Panc1 (cell line): ENCODE measurements at regions not wholly inside any gene's neighbourhood (a gene's known extent, or its start where the extent isn't known, plus 50 kb on each side); places are given as distances from the start of the nearest gene placed in this dataset.
"Not testable (repeated sequence)": the region's sequence is repeated elsewhere in the genome, so short reads cannot be mapped to it uniquely, and the experiment has no call there.

Experiments used
- ATAC-seq: fragments of 200-7000 bp; cut with Tn5 transposase; 2 replicates; pipeline ENCODE4 v1.9.1; 2020; ENCODE audit warnings: mild to moderate bottlenecking, moderate library complexity
- BruUV-seq: library from RNA; stranded (reverse); fragments of 400-500 nt; replicated peaks from 2 replicates; lab custom pipeline; 2021; lab: Mats Ljungman, UMichigan
- CTCF ChIA-PET: fragments of 300-600 bp; sonication (Branson Sonifier 250); formaldehyde crosslinking; loops from one replicate; lab custom pipeline; 2022; ENCODE audit warnings: antibody characterized with exemption; lab: Charles Lee
- POLR2A ChIA-PET: fragments of 300-600 bp; sonication (Branson Sonifier 250); formaldehyde crosslinking; loops from one replicate; lab custom pipeline; 2022; ENCODE audit warnings: antibody characterized with exemption; lab: Charles Lee
- DNase-seq: peaks from one replicate; pipeline ENCODE4 v3.0.0-alpha.2; 2010; ENCODE audit warnings: low read depth, low spot score
- H3K27ac ChIP-seq: 2 replicates; pipeline ENCODE4 v1.5.1; 2011; ENCODE audit warnings: mild to moderate bottlenecking, low read length, inconsistent platforms
- H3K27me3 ChIP-seq: fragments of 200-500 bp; sonication (Bioruptor generic); 2 replicates; pipeline ENCODE4 v1.6.0; 2014; ENCODE audit warnings: low read length, inconsistent platforms; ENCODE audit not compliant: control insufficient read depth, insufficient read depth
- H3K36me3 ChIP-seq: fragments of 200-500 bp; sonication (Bioruptor generic); 2 replicates; pipeline ENCODE4 v1.5.1; 2014; ENCODE audit warnings: inconsistent platforms, mild to moderate bottlenecking, low read length, moderate library complexity; ENCODE audit not compliant: control insufficient read depth, insufficient read depth
- H3K4me1 ChIP-seq: 2 replicates; pipeline ENCODE4 v1.5.1; 2011; ENCODE audit warnings: inconsistent platforms, mild to moderate bottlenecking, low read length, moderate library complexity; ENCODE audit not compliant: control insufficient read depth, insufficient read depth
- H3K4me3 ChIP-seq, 2 experiments: 2 replicates each; pipeline ENCODE4 v1.5.1; 2011 to 2012; ENCODE audit warnings: low read depth in 2 of 2, low read length in 2 of 2, mild to moderate bottlenecking in 2 of 2, inconsistent platforms in 1 of 2, moderate library complexity in 1 of 2
- H3K9me3 ChIP-seq: fragments of 200-500 bp; sonication (Bioruptor generic); 2 replicates; pipeline ENCODE4 v1.5.1; 2014; ENCODE audit warnings: low read depth, mild to moderate bottlenecking, inconsistent platforms, low read length, moderate library complexity; ENCODE audit not compliant: control insufficient read depth, insufficient read depth
- POLR2AphosphoS5 ChIP-seq: IDR thresholded peaks from 2 replicates; pipeline ENCODE4 v1.6.1; 2012; ENCODE audit warnings: mild to moderate bottlenecking, low read depth, low read length, moderate library complexity
- SIN3A ChIP-seq: IDR thresholded peaks from 2 replicates; pipeline ENCODE4 v1.6.1; 2012; ENCODE audit warnings: low read depth, mild to moderate bottlenecking, low read length, moderate library complexity, borderline replicate concordance; ENCODE audit not compliant: insufficient read depth
- TCF7L2 ChIP-seq: IDR thresholded peaks from 2 replicates; pipeline ENCODE4 v1.6.1; 2011; ENCODE audit warnings: mild to moderate bottlenecking, low read depth, low read length, inconsistent platforms
- in situ Hi-C: cut with HindIII; loops from 2 replicates; pipeline ENCODE4 v1.10.0; 2016; ENCODE audit warnings: low sequenced_read_pairs, low pct_unique_long_range_greater_than_20kb
- intact Hi-C: fragments of 100-400 bp; cut with micrococcal nuclease; formaldehyde crosslinking; loops from one replicate; pipeline ENCODE4 v1.10.0; 2022; ENCODE audit not compliant: unreplicated experiment
- TF ChIP-seq, protein P1 (sequence below), 2 experiments: IDR thresholded peaks; 2 replicates each; pipeline ENCODE4 v1.6.1; 2011 to 2012; ENCODE audit warnings: low read depth in 2 of 2, control low read depth in 1 of 2, low read length in 1 of 2, mild to moderate bottlenecking in 1 of 2, moderate library complexity in 1 of 2; ENCODE audit not compliant: insufficient read depth in 1 of 2
- TF ChIP-seq, protein P2 (sequence below): fragments of 450-650 bp; IDR thresholded peaks from 2 replicates; pipeline ENCODE4 v1.5.1; 2017; ENCODE audit warnings: mild to moderate bottlenecking

DNA sequence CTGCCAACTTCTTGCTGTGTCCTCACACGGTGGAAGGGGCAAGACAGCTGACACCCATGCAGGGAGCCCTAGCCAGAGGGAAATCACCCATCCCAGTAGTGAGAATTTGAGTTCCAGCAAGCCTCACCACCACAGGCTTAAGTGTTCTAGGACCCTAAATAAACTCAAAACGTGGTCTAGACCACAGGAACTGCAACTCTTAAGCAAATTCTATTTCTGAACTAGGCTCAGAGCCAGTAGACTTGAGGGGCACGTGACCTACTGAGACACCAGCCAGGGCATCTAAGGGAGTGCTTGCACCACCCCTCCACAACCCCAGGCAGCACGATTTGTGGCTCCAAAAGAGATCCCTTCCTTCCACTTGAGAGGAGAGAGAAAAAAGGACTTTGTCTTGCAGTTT is 96.0 kb upstream of the PHF24 start:
- DNase-seq, result no peak
- intact Hi-C loops (no loop called here), in situ Hi-C loops (no loop called here)
- Histone ChIP-seq H3K27me3 (peaks cover 2% of the 10 kb centered on the region), H3K4me1 (no peaks in the 10 kb centered on the region), H3K9me3 (no peaks in the 10 kb centered on the region), H3K27ac (no peak overlapping the region), H3K36me3 (no peaks in the 10 kb centered on the region), H3K4me3 (no peak overlapping the region)
- BruUV-seq, result no TSS peak
- TF ChIP-seq, protein P1, sequence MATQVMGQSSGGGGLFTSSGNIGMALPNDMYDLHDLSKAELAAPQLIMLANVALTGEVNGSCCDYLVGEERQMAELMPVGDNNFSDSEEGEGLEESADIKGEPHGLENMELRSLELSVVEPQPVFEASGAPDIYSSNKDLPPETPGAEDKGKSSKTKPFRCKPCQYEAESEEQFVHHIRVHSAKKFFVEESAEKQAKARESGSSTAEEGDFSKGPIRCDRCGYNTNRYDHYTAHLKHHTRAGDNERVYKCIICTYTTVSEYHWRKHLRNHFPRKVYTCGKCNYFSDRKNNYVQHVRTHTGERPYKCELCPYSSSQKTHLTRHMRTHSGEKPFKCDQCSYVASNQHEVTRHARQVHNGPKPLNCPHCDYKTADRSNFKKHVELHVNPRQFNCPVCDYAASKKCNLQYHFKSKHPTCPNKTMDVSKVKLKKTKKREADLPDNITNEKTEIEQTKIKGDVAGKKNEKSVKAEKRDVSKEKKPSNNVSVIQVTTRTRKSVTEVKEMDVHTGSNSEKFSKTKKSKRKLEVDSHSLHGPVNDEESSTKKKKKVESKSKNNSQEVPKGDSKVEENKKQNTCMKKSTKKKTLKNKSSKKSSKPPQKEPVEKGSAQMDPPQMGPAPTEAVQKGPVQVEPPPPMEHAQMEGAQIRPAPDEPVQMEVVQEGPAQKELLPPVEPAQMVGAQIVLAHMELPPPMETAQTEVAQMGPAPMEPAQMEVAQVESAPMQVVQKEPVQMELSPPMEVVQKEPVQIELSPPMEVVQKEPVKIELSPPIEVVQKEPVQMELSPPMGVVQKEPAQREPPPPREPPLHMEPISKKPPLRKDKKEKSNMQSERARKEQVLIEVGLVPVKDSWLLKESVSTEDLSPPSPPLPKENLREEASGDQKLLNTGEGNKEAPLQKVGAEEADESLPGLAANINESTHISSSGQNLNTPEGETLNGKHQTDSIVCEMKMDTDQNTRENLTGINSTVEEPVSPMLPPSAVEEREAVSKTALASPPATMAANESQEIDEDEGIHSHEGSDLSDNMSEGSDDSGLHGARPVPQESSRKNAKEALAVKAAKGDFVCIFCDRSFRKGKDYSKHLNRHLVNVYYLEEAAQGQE (IDR thresholded peaks at IDR 0.05; ENCODE audit: insufficient read depth in 1 of 2, low read depth in 2 of 2, low read length in 1 of 2), result no peak
- TF ChIP-seq TCF7L2 (no peak), POLR2AphosphoS5 (no peak), SIN3A (no peak)
- TF ChIP-seq, protein P2, sequence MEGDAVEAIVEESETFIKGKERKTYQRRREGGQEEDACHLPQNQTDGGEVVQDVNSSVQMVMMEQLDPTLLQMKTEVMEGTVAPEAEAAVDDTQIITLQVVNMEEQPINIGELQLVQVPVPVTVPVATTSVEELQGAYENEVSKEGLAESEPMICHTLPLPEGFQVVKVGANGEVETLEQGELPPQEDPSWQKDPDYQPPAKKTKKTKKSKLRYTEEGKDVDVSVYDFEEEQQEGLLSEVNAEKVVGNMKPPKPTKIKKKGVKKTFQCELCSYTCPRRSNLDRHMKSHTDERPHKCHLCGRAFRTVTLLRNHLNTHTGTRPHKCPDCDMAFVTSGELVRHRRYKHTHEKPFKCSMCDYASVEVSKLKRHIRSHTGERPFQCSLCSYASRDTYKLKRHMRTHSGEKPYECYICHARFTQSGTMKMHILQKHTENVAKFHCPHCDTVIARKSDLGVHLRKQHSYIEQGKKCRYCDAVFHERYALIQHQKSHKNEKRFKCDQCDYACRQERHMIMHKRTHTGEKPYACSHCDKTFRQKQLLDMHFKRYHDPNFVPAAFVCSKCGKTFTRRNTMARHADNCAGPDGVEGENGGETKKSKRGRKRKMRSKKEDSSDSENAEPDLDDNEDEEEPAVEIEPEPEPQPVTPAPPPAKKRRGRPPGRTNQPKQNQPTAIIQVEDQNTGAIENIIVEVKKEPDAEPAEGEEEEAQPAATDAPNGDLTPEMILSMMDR, result no peak
- ChIA-PET CTCF (no interaction called here), POLR2A (no interaction called here)
- ATAC-seq, result no peak

DNA sequence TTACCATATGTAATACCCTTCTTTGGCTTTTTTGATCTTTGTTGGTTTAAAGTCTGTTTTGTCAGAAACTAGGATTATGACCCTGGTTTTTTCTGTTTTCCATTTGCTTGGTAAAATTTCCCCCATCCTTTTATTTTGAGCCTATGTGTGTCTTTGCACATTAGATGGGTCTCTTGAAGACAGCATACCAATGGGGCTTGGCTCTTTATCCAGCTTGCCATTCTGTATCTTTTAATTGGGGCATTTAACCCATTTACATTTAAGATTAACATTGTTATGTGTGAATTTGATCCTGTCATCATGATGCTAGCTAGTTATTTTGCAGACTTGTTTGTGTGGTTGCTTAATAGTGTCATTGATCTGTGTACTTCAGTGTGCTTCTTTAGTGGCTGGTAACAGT is 103.1 kb upstream of the PHF24 start:
- CTCF ChIA-PET, POLR2A ChIA-PET: not testable (repeated sequence)

DNA sequence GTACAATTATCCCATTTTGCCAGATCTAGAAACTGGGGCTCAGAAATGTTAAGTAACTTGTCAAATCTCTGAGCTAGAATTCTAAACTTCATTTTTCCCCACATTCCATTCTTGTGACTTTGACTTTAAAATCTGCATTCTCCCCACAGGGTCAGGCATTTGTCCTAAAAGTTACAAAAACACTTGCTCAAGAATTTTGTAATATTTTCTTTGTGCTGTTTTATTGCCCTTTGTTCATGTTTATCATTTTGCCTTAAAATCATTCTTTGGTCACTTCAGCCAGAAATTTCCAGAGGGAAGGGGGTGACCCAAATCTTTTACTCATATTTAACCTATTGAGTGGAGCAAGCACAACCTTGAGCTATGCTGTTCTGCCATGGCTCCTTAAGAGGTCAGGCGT is 120.1 kb upstream of the CCL21 start:
- Histone ChIP-seq H3K36me3 (no peaks in the 10 kb centered on the region), H3K27me3 (peaks cover 5% of the 10 kb centered on the region; the same call in 1 of the 2 replicates), H3K27ac (no peak overlapping the region), H3K4me3 (no peak overlapping the region), H3K4me1 (no peaks in the 10 kb centered on the region), H3K9me3 (no peaks in the 10 kb centered on the region)
- ATAC-seq, result no peak
- in situ Hi-C loops (no loop called here), intact Hi-C loops (no loop called here)
- CTCF ChIA-PET, result no interaction called here
- no peak for DNase-seq
- TF ChIP-seq, protein P1 (IDR thresholded peaks at IDR 0.05; ENCODE audit: insufficient read depth in 1 of 2, low read depth in 2 of 2, low read length in 1 of 2), result no peak
- TF ChIP-seq, protein P2, result no peak
- TF ChIP-seq POLR2AphosphoS5, result no peak
- TF ChIP-seq SIN3A, result no peak
- no peak for TF ChIP-seq TCF7L2
- POLR2A ChIA-PET, result no interaction called here
- BruUV-seq, result no TSS peak

More for the DNA sequence above, 103.1 kb upstream of the PHF24 start:
- H3K27ac ChIP-seq, H3K9me3 ChIP-seq, H3K4me1 ChIP-seq, DNase-seq, H3K27me3 ChIP-seq, intact Hi-C loops, H3K36me3 ChIP-seq, H3K4me3 ChIP-seq, in situ Hi-C loops, BruUV-seq, ATAC-seq: not testable (repeated sequence)
